ENCODE measurements at regions not wholly inside any gene's neighbourhood (a gene's known extent, or its start where the extent isn't known, plus 50 kb on each side); places are given as distances from the start of the nearest gene placed in this dataset.

- Histone ChIP-seq H3K4me3 (ENCODE audit: low read length) (no peak overlapping the region), H4K20me1 (ENCODE audit: control insufficient read depth, insufficient read depth, low read depth, low read length) (no peaks in the 10 kb centered on the region), H3K27me3 (ENCODE audit: control insufficient read depth, low read length) (no peaks in the 10 kb centered on the region), H3K36me3 (ENCODE audit: control insufficient read depth, low read length) (no peaks in the 10 kb centered on the region), H3K79me2 (ENCODE audit: control insufficient read depth, low read length) (no peaks in the 10 kb centered on the region), H3K9me3 (ENCODE audit: control insufficient read depth, insufficient read depth, low read length) (no peaks in the 10 kb centered on the region), H3K4me1 (ENCODE audit: control insufficient read depth, low read length) (no peaks in the 10 kb centered on the region), H3F3A (ENCODE audit: control insufficient read depth, insufficient read depth) (no peaks in the 10 kb centered on the region), H3K4me2 (ENCODE audit: low read length) (no peak overlapping the region), H3K27ac (ENCODE audit: low read depth, low read length) (no peak overlapping the region), H3K9me2 (replicated peaks; ENCODE audit: control insufficient read depth, low read length) (no peaks in the 10 kb centered on the region)
- TF ChIP-seq CTCF (IDR thresholded peaks at IDR 0.05; ENCODE audit: low read depth, low read length, poor library complexity, severe bottlenecking) (no peak), EZH2phosphoT487 (IDR thresholded peaks at IDR 0.05; ENCODE audit: borderline replicate concordance, low read length) (no peak)
These were observed 720.2 kb downstream of the PTPRU start for GRCh38 chr1:29956349-29957030.

- Histone ChIP-seq H4K20me1 (ENCODE audit: control insufficient read depth, insufficient read depth, low read depth, low read length) (no peaks in the 10 kb centered on the region), H3K27ac (ENCODE audit: low read depth, low read length) (no peak overlapping the region), H3K79me2 (ENCODE audit: control insufficient read depth, low read length) (no peaks in the 10 kb centered on the region), H3F3A (ENCODE audit: control insufficient read depth, insufficient read depth) (no peaks in the 10 kb centered on the region), H3K4me1 (ENCODE audit: control insufficient read depth, low read length) (no peaks in the 10 kb centered on the region), H3K27me3 (ENCODE audit: control insufficient read depth, low read length) (no peaks in the 10 kb centered on the region), H3K36me3 (ENCODE audit: control insufficient read depth, low read length) (no peaks in the 10 kb centered on the region), H3K9me3 (ENCODE audit: control insufficient read depth, insufficient read depth, low read length) (no peaks in the 10 kb centered on the region), H3K4me2 (ENCODE audit: low read length) (no peak overlapping the region), H3K4me3 (ENCODE audit: low read length) (no peak overlapping the region), H3K9me2 (replicated peaks; ENCODE audit: control insufficient read depth, low read length) (no peaks in the 10 kb centered on the region)
- no peak for TF ChIP-seq CTCF (IDR thresholded peaks at IDR 0.05; ENCODE audit: low read depth, low read length, poor library complexity, severe bottlenecking)
- no peak for TF ChIP-seq EZH2phosphoT487 (IDR thresholded peaks at IDR 0.05; ENCODE audit: borderline replicate concordance, low read length)
These were observed 718.3 kb downstream of the PTPRU start for GRCh38 chr1:29954591-29954990.

- Histone ChIP-seq H3K36me3 (ENCODE audit: control insufficient read depth, low read length) (no peaks in the 10 kb centered on the region), H3K4me1 (ENCODE audit: control insufficient read depth, low read length) (no peaks in the 10 kb centered on the region), H3K4me2 (ENCODE audit: low read length) (no peak overlapping the region), H3K79me2 (ENCODE audit: control insufficient read depth, low read length) (no peaks in the 10 kb centered on the region), H3K27me3 (ENCODE audit: control insufficient read depth, low read length) (no peaks in the 10 kb centered on the region), H3F3A (ENCODE audit: control insufficient read depth, insufficient read depth) (no peaks in the 10 kb centered on the region), H3K9me3 (ENCODE audit: control insufficient read depth, insufficient read depth, low read length) (no peaks in the 10 kb centered on the region), H3K27ac (ENCODE audit: low read depth, low read length) (no peak overlapping the region), H3K4me3 (ENCODE audit: low read length) (no peak overlapping the region), H3K9me2 (replicated peaks; ENCODE audit: control insufficient read depth, low read length) (no peaks in the 10 kb centered on the region), H4K20me1 (ENCODE audit: control insufficient read depth, insufficient read depth, low read depth, low read length) (no peaks in the 10 kb centered on the region; the same call in 1 of the 2 replicates)
- TF ChIP-seq CTCF (IDR thresholded peaks at IDR 0.05; ENCODE audit: low read depth, low read length, poor library complexity, severe bottlenecking), result no peak
- TF ChIP-seq EZH2phosphoT487 (IDR thresholded peaks at IDR 0.05; ENCODE audit: borderline replicate concordance, low read length), result no peak
These were observed 717.6 kb downstream of the PTPRU start for GRCh38 chr1:29953961-29954360.
